Lower leg skin (tissue), 4 donors: ENCODE measurements at regions not wholly inside any gene's neighbourhood (a gene's known extent, or its start where the extent isn't known, plus 50 kb on each side); places are given as distances from the start of the nearest gene placed in this dataset.
"Not testable (repeated sequence)": the region's sequence is repeated elsewhere in the genome, so short reads cannot be mapped to it uniquely, and the experiment has no call there.

Source experiments
- DNase-seq, 2 donors: peaks; one replicate each; pipeline ENCODE4 v3.0.0-alpha.2; 2019; ENCODE audit warnings: low spot score in 2 of 2
- H3K4me3 ChIP-seq: fragments of 200-600 bp; sonication (generic); 2 replicates; pipeline ENCODE4 v1.5.1; 2017; ENCODE audit warnings: mild to moderate bottlenecking, low read depth; ENCODE audit not compliant: poor library complexity, severe bottlenecking
- POLR2A ChIP-seq, 2 donors: fragments of 450-650 bp; IDR thresholded peaks; one replicate each; pipeline ENCODE4 v1.6.1; 2016 to 2017; ENCODE audit warnings: antibody characterized with exemption in 2 of 2, mild to moderate bottlenecking in 1 of 2, moderate library complexity in 1 of 2
- WGBS, 2 donors: methylation state at CpG; one replicate each; pipeline ENCODE4 v1.1.5; 2018; 5-methylcytosine and 5-hydroxymethylcytosine counted together
- intact Hi-C: fragments of 100-400 bp; cut with DNase I; formaldehyde crosslinking; loops from one replicate; pipeline ENCODE4 v1.15.0; 2023; ENCODE audit warnings: low total_unique reads
- TF ChIP-seq, protein P1 (sequence below), 3 donors: fragments of 450-650 bp; IDR thresholded peaks; one replicate each; pipeline ENCODE4 v1.5.1; 2016; ENCODE audit warnings: antibody characterized with exemption in 3 of 3, mild to moderate bottlenecking in 3 of 3, moderate library complexity in 2 of 3

DNA sequence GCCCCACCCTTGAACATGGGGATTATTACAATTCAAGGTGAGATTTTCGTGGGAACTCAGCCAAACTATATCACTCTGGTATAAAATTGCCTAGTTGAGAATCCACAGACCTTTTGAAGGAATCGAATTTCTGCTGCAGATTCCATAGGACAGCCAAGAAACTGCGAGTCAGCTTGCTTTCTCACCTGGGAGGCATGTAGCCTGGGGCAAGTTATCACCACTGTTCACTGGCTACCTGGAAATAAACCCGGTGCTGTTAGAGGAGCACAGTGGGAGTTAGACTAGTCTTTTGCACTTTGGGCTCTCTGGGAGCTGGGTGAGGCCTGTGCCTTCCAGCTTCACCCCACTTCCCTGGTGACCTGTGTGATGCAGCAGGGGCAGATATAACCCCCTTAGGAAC is 1043.5 kb downstream of the TDRD15 start:
- no peak for TF ChIP-seq POLR2A (IDR thresholded peaks at IDR 0.05)
- TF ChIP-seq, protein P1, sequence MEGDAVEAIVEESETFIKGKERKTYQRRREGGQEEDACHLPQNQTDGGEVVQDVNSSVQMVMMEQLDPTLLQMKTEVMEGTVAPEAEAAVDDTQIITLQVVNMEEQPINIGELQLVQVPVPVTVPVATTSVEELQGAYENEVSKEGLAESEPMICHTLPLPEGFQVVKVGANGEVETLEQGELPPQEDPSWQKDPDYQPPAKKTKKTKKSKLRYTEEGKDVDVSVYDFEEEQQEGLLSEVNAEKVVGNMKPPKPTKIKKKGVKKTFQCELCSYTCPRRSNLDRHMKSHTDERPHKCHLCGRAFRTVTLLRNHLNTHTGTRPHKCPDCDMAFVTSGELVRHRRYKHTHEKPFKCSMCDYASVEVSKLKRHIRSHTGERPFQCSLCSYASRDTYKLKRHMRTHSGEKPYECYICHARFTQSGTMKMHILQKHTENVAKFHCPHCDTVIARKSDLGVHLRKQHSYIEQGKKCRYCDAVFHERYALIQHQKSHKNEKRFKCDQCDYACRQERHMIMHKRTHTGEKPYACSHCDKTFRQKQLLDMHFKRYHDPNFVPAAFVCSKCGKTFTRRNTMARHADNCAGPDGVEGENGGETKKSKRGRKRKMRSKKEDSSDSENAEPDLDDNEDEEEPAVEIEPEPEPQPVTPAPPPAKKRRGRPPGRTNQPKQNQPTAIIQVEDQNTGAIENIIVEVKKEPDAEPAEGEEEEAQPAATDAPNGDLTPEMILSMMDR (IDR thresholded peaks at IDR 0.05) = no peak
- 78 to 82% methylated on average over 4 of the region's 4 CpGs for WGBS, 2 donors
- no peak overlapping the region for H3K4me3 ChIP-seq
- DNase-seq = no peak
- intact Hi-C loops = no loop called here

DNA sequence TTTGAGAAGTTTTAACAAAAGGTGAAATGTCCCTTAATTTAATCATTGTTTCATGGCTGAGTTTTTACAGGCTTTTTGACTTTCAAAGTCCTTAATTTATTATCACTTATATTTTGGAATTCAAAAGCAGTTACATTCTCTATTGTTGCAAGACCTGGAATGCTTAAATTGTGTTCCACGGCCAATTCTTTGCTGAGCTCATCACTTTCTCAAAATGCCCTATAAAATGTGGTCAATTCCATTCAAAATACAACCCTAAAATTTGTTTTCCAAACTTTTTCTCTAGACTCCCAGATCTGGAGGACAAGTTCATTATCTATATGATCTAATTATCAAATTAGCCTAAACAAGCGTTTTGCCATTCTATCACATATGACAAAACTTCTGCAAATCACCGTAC is 1051.2 kb downstream of the TDRD15 start:
- no peak overlapping the region for H3K4me3 ChIP-seq
- DNase-seq = no peak
- 82 to 94% methylated on average over 3 of the region's 3 CpGs for whole genome bisulfite sequencing, 2 donors
- intact Hi-C loops = no loop called here
- no peak for TF ChIP-seq POLR2A (IDR thresholded peaks at IDR 0.05)
- TF ChIP-seq, protein P1 (IDR thresholded peaks at IDR 0.05) = no peak

DNA sequence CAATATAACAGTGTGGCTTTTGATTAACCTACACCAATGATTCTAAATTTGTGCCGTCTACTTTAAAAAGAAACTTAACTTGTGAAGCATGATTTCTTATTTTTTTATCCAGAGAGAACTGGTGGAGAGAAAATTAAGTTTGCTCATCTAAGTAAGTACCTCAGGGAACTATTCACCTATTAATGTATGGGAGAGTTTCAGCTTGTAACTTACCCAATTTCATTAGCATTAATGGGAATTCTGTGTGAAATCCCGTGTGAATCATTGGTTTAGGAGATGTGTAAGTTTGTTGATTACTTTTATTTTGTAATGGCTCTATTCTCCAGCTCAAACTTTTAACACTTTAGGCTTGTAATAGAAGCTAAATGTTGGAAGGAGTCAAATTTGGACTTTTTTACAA is 1061.5 kb downstream of the TDRD15 start:
- WGBS, 2 donors = 67 to 83% methylated on average over 2 of the region's 2 CpGs
- TF ChIP-seq POLR2A (IDR thresholded peaks at IDR 0.05) = no peak
- TF ChIP-seq, protein P1 (IDR thresholded peaks at IDR 0.05) = no peak
- H3K4me3 ChIP-seq = no peak overlapping the region

DNA sequence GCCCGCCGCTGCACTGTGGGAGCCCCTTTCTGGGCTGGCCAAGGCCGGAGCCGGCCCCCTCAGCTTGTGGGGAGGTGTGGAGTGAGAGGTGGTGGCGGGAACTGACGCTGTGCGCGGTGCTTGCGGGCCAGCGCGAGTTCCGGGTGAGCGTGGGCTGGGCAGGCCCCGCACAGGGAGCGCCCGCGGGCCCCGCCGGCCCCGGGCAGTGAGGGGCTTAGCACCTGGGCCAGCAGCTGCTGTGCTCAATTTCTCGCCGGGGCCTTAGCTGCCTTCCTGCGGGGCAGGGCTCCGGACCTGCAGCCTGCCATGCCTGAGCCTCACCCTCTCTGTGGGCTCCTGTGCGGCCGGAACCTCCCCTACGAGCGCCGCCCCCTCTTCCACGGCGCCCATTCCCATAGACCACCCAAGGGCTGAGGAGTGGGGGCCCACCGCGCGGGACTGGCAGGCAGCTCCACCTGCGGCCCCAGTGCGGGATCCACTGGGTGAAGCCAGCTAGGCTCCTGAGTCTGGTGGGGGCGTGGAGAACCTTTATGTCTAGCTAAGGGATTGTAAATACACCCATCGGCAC is 1062.6 kb downstream of the TDRD15 start:
- DNase-seq, H3K4me3 ChIP-seq, intact Hi-C loops: not testable (repeated sequence)
- 91 to 97% methylated on average over 23 to 36 of the region's 38 CpGs for WGBS, 2 donors

More for the DNA sequence above, 1061.5 kb downstream of the TDRD15 start:
- DNase-seq = no peak
- intact Hi-C loops = no loop called here

DNA sequence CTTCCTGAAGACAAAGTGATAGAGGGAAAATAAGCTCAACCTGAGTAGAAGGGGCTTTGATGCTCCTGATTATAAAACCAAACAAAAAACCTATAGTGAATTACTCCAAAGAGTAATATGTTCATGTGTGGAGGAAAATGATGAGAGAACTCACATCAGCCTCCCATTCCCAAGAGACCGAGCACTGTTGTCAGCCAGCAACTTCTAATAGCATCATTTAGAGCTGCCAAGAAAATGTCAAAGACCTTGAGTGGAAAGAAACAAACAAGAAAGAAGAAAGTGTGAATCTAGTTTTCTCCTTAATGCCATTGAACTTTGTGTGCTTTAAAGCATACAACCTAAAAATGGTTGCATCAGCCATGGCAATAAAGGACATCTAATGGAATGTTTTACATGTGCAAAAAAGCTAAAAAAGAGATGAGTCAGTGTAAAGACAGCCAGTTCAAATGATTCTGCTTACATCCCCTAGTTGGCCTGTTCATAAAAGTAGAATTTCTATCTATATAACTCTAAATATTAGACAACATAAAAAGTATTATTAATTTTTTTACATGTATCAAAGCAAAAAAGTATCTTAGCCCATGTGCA is 1066.2 kb downstream of the TDRD15 start:
- no peak for TF ChIP-seq POLR2A (IDR thresholded peaks at IDR 0.05)
- TF ChIP-seq, protein P1 (IDR thresholded peaks at IDR 0.05) = no peak
- no peak overlapping the region for H3K4me3 ChIP-seq
- WGBS, 2 donors = 56 to 60% methylated on average over 1 of the region's 1 CpG
- intact Hi-C loops = no loop called here
- DNase-seq = no peak

DNA sequence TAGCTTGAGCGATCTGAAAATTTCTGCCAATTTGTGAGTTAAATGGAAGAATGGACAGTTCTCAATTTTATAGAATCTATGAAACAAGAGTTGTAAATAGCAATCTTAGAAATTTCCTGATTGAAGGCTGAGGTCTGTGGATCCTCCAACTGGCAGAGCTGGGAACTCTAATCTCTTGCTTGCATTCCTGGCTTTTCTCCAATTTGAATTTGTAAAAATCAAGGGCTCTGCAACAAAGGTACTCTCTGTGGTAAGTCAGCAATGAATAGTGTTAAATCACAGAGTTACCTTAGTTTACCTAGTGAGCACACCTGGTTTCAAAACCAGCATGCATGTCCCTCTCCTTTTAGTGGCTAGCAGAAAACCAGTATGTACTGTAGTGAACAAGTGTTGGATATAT is 1070.5 kb downstream of the TDRD15 start:
- TF ChIP-seq POLR2A (IDR thresholded peaks at IDR 0.05) = no peak
- TF ChIP-seq, protein P1 (IDR thresholded peaks at IDR 0.05) = no peak
- H3K4me3 ChIP-seq = no peak overlapping the region
- intact Hi-C loops = no loop called here
- DNase-seq = no peak
- 94 to 97% methylated on average over 1 of the region's 1 CpG for WGBS, 2 donors
